Activated naive CD4-positive, alpha-beta T cell treated with anti-CD3 and anti-CD28 coated beads for 36 hours (primary cell): ENCODE measurements at regions not wholly inside any gene's neighbourhood (a gene's known extent, or its start where the extent isn't known, plus 50 kb on each side); places are given as distances from the start of the nearest gene placed in this dataset.

Source experiments
- CTCF ChIA-PET: fragments of 350-600 bp; sonication (Branson Sonifier 250); formaldehyde crosslinking; loops from one replicate; lab custom pipeline; 2021; ENCODE audit warnings: antibody characterized with exemption; lab: Charles Lee
- DNase-seq: peaks from one replicate; pipeline ENCODE4 v3.0.0-alpha.2; 2020
- H3K27ac Mint-ChIP-seq: one replicate; pipeline ENCODE4 v1.8.0; 2021; ENCODE audit warnings: mild to moderate bottlenecking, mixed read lengths
- H3K27me3 Mint-ChIP-seq: one replicate; pipeline ENCODE4 v1.8.0; 2021; ENCODE audit warnings: low read depth, mixed read lengths
- H3K36me3 Mint-ChIP-seq: one replicate; pipeline ENCODE4 v1.8.0; 2021; ENCODE audit warnings: low read depth, mixed read lengths
- H3K4me1 Mint-ChIP-seq: one replicate; pipeline ENCODE4 v1.8.0; 2021; ENCODE audit warnings: low read depth, mixed read lengths
- H3K4me3 Mint-ChIP-seq: one replicate; pipeline ENCODE4 v1.8.0; 2021; ENCODE audit warnings: mild to moderate bottlenecking, moderate library complexity, mixed read lengths
- H3K9me3 Mint-ChIP-seq: one replicate; pipeline ENCODE4 v1.8.0; 2021; ENCODE audit warnings: mixed read lengths
- intact Hi-C: fragments of 100-400 bp; cut with micrococcal nuclease; formaldehyde crosslinking; loops from one replicate; pipeline ENCODE4 v1.15.1; 2023

- H3K27me3 Mint-ChIP-seq, result no peaks in the 10 kb centered on the region
- intact Hi-C loops, result no loop called here
- no peaks in the 10 kb centered on the region for H3K36me3 Mint-ChIP-seq
- no peak for DNase-seq
- H3K9me3 Mint-ChIP-seq, result peaks cover 1% of the 10 kb centered on the region
- no peak overlapping the region for H3K4me3 Mint-ChIP-seq
- CTCF ChIA-PET, result no interaction called here
- H3K4me1 Mint-ChIP-seq, result no peaks in the 10 kb centered on the region
- no peak overlapping the region for H3K27ac Mint-ChIP-seq
Measured at GRCh38 chr3:117892431-117892841, 1142.2 kb downstream of the IGSF11 start.

GRCh38 chr3:117893001-117893400, 1141.6 kb downstream of the IGSF11 start:
- Mint-ChIP-seq H3K27me3 (no peaks in the 10 kb centered on the region), H3K4me1 (no peaks in the 10 kb centered on the region), H3K4me3 (no peak overlapping the region), H3K27ac (no peak overlapping the region), H3K9me3 (peaks cover 3% of the 10 kb centered on the region), H3K36me3 (no peaks in the 10 kb centered on the region)
- DNase-seq, result no peak
- intact Hi-C loops, result no loop called here
- CTCF ChIA-PET, result no interaction called here

DNA sequence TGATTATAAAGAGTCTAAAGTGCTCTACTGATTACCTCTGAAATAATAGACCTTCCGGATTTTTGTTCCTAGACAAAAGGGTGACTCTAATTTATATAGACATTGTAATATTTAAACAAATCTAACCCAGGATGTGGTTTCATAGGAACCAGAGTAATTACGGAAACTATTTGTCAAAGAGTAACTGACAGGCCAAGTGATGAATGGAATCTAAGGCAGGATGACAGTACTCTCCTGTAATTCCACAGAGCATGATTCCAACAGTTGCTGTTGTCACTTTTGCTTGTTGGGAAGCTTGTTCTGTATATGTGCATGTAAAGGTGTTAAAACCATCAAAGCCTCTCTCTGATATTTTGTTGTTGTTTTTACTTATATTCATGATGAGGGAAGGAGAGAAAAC, 1141.0 kb downstream of the IGSF11 start:
- no peak for DNase-seq
- no peaks in the 10 kb centered on the region for H3K4me1 Mint-ChIP-seq
- H3K4me3 Mint-ChIP-seq, result no peak overlapping the region
- no peaks in the 10 kb centered on the region for H3K36me3 Mint-ChIP-seq
- CTCF ChIA-PET, result no interaction called here
- intact Hi-C loops, result no loop called here
- no peaks in the 10 kb centered on the region for H3K27me3 Mint-ChIP-seq
- no peak overlapping the region for H3K27ac Mint-ChIP-seq
- peaks cover 7% of the 10 kb centered on the region for H3K9me3 Mint-ChIP-seq

DNA sequence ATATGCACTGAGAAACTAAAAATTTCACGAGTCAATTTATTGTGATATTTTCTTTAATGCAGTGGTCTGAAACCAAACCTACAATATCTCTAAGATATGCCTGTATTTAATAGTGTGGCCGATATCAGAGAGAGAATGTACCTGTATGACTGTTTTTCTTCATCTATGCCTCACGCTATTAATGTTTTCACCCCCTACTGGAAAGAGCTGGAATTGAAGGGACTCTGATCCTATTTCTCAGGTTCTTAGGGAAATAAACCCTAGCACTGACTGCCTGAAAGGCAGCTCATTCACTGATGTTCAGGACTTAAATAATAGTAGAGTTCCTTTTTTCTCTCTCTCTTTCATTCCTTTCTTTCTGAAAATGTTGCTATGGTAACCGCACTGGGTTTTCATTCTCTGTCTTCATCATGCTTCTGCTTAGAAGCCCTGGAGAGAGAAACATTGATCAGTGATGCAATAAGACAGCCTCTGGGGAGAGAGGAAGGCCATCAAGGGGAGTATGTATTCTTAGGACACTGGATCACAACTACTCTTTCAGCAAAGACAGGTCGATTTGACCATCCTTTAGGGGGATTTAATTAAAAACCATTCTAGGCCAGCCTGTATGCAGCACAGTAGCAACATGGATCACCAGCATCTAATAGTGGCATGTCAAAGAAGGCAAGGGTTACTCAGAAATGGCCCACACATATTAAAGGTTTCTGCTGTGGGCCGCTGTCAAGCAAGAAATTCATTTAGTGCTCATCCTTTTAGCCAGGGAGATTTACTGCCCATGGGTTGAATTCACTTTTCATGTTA, 1135.7 kb downstream of the IGSF11 start:
- intact Hi-C loops, result no loop called here
- Mint-ChIP-seq H3K27ac (no peak overlapping the region), H3K4me1 (no peaks in the 10 kb centered on the region), H3K9me3 (peaks cover 8% of the 10 kb centered on the region), H3K4me3 (no peak overlapping the region), H3K27me3 (no peaks in the 10 kb centered on the region), H3K36me3 (no peaks in the 10 kb centered on the region)
- DNase-seq, result no peak
- CTCF ChIA-PET, result interaction anchor here (0.6 kb wide), 1 partner anchor 13 kb away, joined by 4 read pairs; no protein-coding TSS in a partner anchor

- Mint-ChIP-seq H3K4me3 (no peak overlapping the region), H3K27ac (no peak overlapping the region), H3K27me3 (no peaks in the 10 kb centered on the region), H3K9me3 (peaks cover 2% of the 10 kb centered on the region), H3K4me1 (no peaks in the 10 kb centered on the region), H3K36me3 (no peaks in the 10 kb centered on the region)
- CTCF ChIA-PET, result no interaction called here
- no peak for DNase-seq
- intact Hi-C loops, result no loop called here
Measured at GRCh38 chr3:117903226-117903625, 1131.4 kb downstream of the IGSF11 start.

- no peak overlapping the region for H3K4me3 Mint-ChIP-seq
- H3K27ac Mint-ChIP-seq, result no peak overlapping the region
- peaks cover 5% of the 10 kb centered on the region for H3K9me3 Mint-ChIP-seq
- no peaks in the 10 kb centered on the region for H3K36me3 Mint-ChIP-seq
- intact Hi-C loops, result no loop called here
- no peaks in the 10 kb centered on the region for H3K4me1 Mint-ChIP-seq
- CTCF ChIA-PET, result no interaction called here
- no peaks in the 10 kb centered on the region for H3K27me3 Mint-ChIP-seq
- DNase-seq, result no peak
Measured at GRCh38 chr3:117910820-117911521, 1123.7 kb downstream of the IGSF11 start.

GRCh38 chr3:117912352-117912751, 1122.3 kb downstream of the IGSF11 start:
- H3K36me3 Mint-ChIP-seq, result no peaks in the 10 kb centered on the region

DNA sequence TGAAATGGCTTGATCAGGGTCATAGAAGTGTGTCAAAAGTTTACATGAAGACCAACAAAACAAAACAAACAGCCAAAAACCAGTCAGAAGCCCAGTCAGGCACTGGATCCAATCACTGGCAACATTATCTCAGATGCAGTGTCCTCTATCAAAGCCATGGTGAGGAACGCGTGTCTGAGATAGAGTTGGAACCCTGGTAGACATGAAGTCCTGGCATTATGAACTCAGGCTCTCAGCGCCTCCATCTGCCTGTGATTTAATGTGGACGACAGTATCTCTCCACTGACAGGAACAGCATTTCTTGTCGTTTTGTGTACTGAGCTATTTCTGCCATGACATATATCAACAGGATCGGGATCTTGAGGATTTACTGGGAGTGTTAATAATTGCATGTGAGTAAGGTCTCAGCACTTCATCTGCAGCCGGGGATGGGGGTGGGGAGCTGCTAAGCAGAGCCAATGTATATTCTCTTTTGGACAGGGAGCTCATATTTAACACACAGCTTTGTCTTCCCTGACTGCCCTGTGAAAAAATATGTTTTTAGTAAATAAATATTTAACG, 1120.0 kb downstream of the IGSF11 start:
- H3K4me1 Mint-ChIP-seq, result no peaks in the 10 kb centered on the region
- no peaks in the 10 kb centered on the region for H3K36me3 Mint-ChIP-seq
- CTCF ChIA-PET, result no interaction called here
- H3K9me3 Mint-ChIP-seq, result peaks cover 3% of the 10 kb centered on the region
- H3K27ac Mint-ChIP-seq, result no peak overlapping the region
- DNase-seq, result no peak
- intact Hi-C loops, result no loop called here
- H3K27me3 Mint-ChIP-seq, result no peaks in the 10 kb centered on the region
- no peak overlapping the region for H3K4me3 Mint-ChIP-seq

More at GRCh38 chr3:117912352-117912751, 1122.3 kb downstream of the IGSF11 start:
- Mint-ChIP-seq H3K27ac (no peak overlapping the region), H3K9me3 (peaks cover 5% of the 10 kb centered on the region), H3K4me1 (no peaks in the 10 kb centered on the region), H3K27me3 (no peaks in the 10 kb centered on the region), H3K4me3 (no peak overlapping the region)
- intact Hi-C loops, result no loop called here
- CTCF ChIA-PET, result no interaction called here
- no peak for DNase-seq

GRCh38 chr3:117916839-117917238, 1117.8 kb downstream of the IGSF11 start:
- Mint-ChIP-seq H3K27ac (no peak overlapping the region), H3K4me3 (no peak overlapping the region), H3K9me3 (peaks cover 2% of the 10 kb centered on the region), H3K36me3 (no peaks in the 10 kb centered on the region), H3K27me3 (no peaks in the 10 kb centered on the region), H3K4me1 (no peaks in the 10 kb centered on the region)
- intact Hi-C loops, result no loop called here
- CTCF ChIA-PET, result no interaction called here
- no peak for DNase-seq

DNA sequence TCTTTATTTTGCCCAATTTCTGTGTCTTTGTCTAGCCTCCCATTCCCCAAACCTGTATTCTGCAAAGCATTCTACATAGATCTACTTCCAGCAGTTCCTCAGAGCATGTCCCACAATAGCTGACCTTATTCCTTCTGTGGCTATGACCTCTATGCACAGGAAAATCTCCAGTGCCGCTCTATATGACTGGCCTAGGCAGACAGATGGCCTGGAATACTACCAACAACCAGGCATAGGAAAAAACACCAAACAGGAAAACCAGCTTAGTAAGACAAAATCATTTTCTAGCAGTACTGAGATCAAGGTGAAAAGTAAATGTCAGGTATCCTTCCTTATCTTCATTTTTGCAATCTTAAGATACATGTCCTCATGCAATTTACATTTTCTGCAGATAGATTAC, 1115.0 kb downstream of the IGSF11 start:
- Mint-ChIP-seq H3K9me3 (no peaks in the 10 kb centered on the region), H3K4me3 (no peak overlapping the region), H3K36me3 (no peaks in the 10 kb centered on the region), H3K27me3 (no peaks in the 10 kb centered on the region), H3K4me1 (no peaks in the 10 kb centered on the region), H3K27ac (no peak overlapping the region)
- no peak for DNase-seq
- CTCF ChIA-PET, result no interaction called here
- intact Hi-C loops, result no loop called here

GRCh38 chr3:117920253-117920898, 1114.3 kb downstream of the IGSF11 start:
- CTCF ChIA-PET, result no interaction called here
- intact Hi-C loops, result no loop called here
- H3K9me3 Mint-ChIP-seq, result no peaks in the 10 kb centered on the region
- no peaks in the 10 kb centered on the region for H3K27me3 Mint-ChIP-seq
- H3K36me3 Mint-ChIP-seq, result no peaks in the 10 kb centered on the region
- no peak overlapping the region for H3K27ac Mint-ChIP-seq
- no peaks in the 10 kb centered on the region for H3K4me1 Mint-ChIP-seq
- no peak overlapping the region for H3K4me3 Mint-ChIP-seq
- DNase-seq, result no peak

- H3K27ac Mint-ChIP-seq, result no peak overlapping the region
- no peaks in the 10 kb centered on the region for H3K9me3 Mint-ChIP-seq
- H3K4me3 Mint-ChIP-seq, result no peak overlapping the region
- DNase-seq, result no peak
- H3K4me1 Mint-ChIP-seq, result no peaks in the 10 kb centered on the region
- no peaks in the 10 kb centered on the region for H3K27me3 Mint-ChIP-seq
- H3K36me3 Mint-ChIP-seq, result no peaks in the 10 kb centered on the region
- intact Hi-C loops, result no loop called here
- CTCF ChIA-PET, result no interaction called here
Measured at GRCh38 chr3:117921411-117921810, 1113.2 kb downstream of the IGSF11 start.
